ENCODE measurements at regions not wholly inside any gene's neighbourhood (a gene's known extent, or its start where the extent isn't known, plus 50 kb on each side); places are given as distances from the start of the nearest gene placed in this dataset.

- no peaks in the 10 kb centered on the region for H3K9me3 ChIP-seq
- no peaks in the 10 kb centered on the region for H3K36me3 ChIP-seq
- H3K4me3 ChIP-seq, result no peak overlapping the region
- H3K27me3 ChIP-seq, result no peaks in the 10 kb centered on the region
- TF ChIP-seq POLR2A (IDR thresholded peaks at IDR 0.05) (no peak), POLR2AphosphoS5 (IDR thresholded peaks at IDR 0.05) (no peak), CTCF (IDR thresholded peaks at IDR 0.05) (no peak)
- no peak overlapping the region for H3K27ac ChIP-seq
- H3K4me1 ChIP-seq, result no peaks in the 10 kb centered on the region
- intact Hi-C loops (cut with DNase I; ENCODE audit: low total_unique reads), result no loop called here
- no peak for DNase-seq (ENCODE audit: low spot score in 2 of 2)
These were observed 224.8 kb upstream of the DCBLD2 start for GRCh38 chr3:99126316-99126715.

GRCh38 chr3:99119385-99119784 lies 217.9 kb upstream of the DCBLD2 start:
- H3K36me3 ChIP-seq, result no peaks in the 10 kb centered on the region
- no peak for TF ChIP-seq CTCF (IDR thresholded peaks at IDR 0.05)
- no peak for TF ChIP-seq POLR2A (IDR thresholded peaks at IDR 0.05)
- no peak for TF ChIP-seq POLR2AphosphoS5 (IDR thresholded peaks at IDR 0.05)
- no peak overlapping the region for H3K4me3 ChIP-seq
- no peak for DNase-seq (ENCODE audit: low spot score in 2 of 2)
- H3K27ac ChIP-seq, result no peak overlapping the region
- intact Hi-C loops (cut with DNase I; ENCODE audit: low total_unique reads), result no loop called here
- H3K4me1 ChIP-seq, result no peaks in the 10 kb centered on the region
- no peaks in the 10 kb centered on the region for H3K27me3 ChIP-seq
- peaks cover 0 to 3% of the 10 kb centered on the region in 2 donors for H3K9me3 ChIP-seq

DNA sequence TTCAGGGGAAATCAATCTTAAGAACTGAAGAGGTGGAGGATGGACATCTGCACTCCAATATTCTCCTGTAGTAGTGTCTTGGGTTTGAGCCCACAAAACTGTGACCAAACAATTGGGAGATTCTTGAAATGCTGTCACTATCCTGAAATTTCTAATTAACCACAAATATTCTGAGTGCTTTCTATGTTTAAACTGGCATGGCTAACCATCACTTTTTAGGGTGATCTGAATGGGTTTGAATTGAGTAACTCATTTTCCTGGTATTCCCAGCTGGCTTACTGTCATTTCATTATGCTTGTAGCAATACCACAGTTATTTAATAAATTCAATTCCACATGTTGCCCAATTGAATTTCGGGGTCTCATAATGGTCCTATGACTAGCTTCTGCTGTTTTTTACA lies 216.9 kb upstream of the DCBLD2 start:
- Histone ChIP-seq H3K4me1 (no peaks in the 10 kb centered on the region), H3K27me3 (no peaks in the 10 kb centered on the region), H3K4me3 (no peak overlapping the region), H3K27ac (no peak overlapping the region), H3K9me3 (peaks cover 0 to 3% of the 10 kb centered on the region in 2 donors), H3K36me3 (no peaks in the 10 kb centered on the region)
- no peak for DNase-seq (ENCODE audit: low spot score in 2 of 2)
- intact Hi-C loops (cut with DNase I; ENCODE audit: low total_unique reads), result no loop called here
- TF ChIP-seq POLR2A (IDR thresholded peaks at IDR 0.05) (no peak), POLR2AphosphoS5 (IDR thresholded peaks at IDR 0.05) (no peak), CTCF (IDR thresholded peaks at IDR 0.05) (no peak)

DNA sequence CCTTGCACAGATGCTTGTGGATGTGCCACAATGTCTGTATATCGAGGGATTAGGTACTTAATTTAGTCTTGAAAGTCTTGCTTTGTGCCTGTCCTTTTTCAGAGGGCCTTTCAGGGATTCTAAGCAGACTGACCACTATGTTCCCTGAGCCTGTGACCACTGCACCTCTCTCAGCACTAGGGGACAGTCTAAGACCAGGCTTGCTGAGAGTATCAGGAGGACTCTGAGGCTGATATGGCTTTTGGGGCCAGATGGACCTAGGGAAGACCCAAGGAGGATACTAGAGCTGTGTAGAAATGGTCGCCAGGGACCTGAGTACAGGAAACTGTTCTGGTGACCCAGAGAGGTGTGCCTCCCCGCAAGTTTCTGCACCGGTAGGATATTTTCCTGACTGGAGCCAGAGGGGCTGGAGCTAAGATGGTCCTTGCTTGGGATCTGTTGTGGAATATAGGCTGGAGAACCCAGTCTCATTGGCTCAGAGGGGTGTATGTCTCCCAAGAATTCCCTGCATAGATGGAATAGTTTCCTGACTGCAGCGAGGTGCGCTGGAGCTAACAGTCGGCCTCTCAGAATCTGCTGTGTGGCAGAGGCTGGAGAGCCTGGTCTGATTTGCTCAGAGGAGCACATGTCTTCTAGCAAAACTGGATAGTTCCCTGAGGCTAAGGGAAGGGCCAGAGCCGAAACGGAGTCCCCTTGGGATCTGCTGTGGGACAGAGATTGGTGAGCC lies 213.2 kb upstream of the DCBLD2 start:
- Histone ChIP-seq H3K27ac (no peak overlapping the region), H3K4me1 (no peaks in the 10 kb centered on the region), H3K27me3 (no peaks in the 10 kb centered on the region), H3K36me3 (no peaks in the 10 kb centered on the region), H3K9me3 (peaks cover 0 to 3% of the 10 kb centered on the region in 2 donors), H3K4me3 (no peak overlapping the region)
- no peak for TF ChIP-seq POLR2A (IDR thresholded peaks at IDR 0.05)
- TF ChIP-seq POLR2AphosphoS5 (IDR thresholded peaks at IDR 0.05), result no peak
- no peak for TF ChIP-seq CTCF (IDR thresholded peaks at IDR 0.05)
- intact Hi-C loops (cut with DNase I; ENCODE audit: low total_unique reads), result no loop called here
- no peak for DNase-seq (ENCODE audit: low spot score in 2 of 2)

DNA sequence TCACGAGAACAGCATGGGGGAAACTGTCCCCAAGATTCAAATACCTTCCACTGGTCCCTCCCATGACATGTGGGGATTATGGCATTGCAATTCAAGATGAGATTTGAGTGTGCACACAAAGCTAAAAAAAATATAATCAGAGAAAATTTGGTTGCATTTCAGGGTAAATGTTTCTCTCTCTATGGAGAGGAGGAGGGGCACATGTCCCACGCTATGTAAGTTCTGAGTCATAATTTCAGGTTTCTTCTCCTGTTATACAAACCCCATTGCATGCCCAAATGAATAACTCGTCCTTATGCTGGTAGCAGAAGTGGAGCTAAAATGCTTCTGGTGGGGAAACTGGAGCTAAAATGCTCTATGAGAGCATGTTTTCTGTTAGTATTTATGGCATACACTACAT lies 209.7 kb upstream of the DCBLD2 start:
- Histone ChIP-seq H3K4me1 (no peaks in the 10 kb centered on the region), H3K4me3 (no peak overlapping the region), H3K27ac (no peak overlapping the region), H3K9me3 (peaks cover 0 to 3% of the 10 kb centered on the region in 2 donors), H3K27me3 (no peaks in the 10 kb centered on the region), H3K36me3 (no peaks in the 10 kb centered on the region)
- TF ChIP-seq POLR2AphosphoS5 (IDR thresholded peaks at IDR 0.05), result no peak
- TF ChIP-seq POLR2A (IDR thresholded peaks at IDR 0.05), result no peak
- no peak for TF ChIP-seq CTCF (IDR thresholded peaks at IDR 0.05)
- intact Hi-C loops (cut with DNase I; ENCODE audit: low total_unique reads), result no loop called here
- no peak for DNase-seq (ENCODE audit: low spot score in 2 of 2)
